Stimulated activated CD8-positive, alpha-beta memory T cell treated with anti-CD3 and anti-CD28 coated beads, Interleukin-7, amount 100 ng/mL, for 4 hours (primary cell): ENCODE measurements at regions not wholly inside any gene's neighbourhood (a gene's known extent, or its start where the extent isn't known, plus 50 kb on each side); places are given as distances from the start of the nearest gene placed in this dataset.
"Not testable (repeated sequence)": the region's sequence is repeated elsewhere in the genome, so short reads cannot be mapped to it uniquely, and the experiment has no call there.

Experiments
- DNase-seq, 2 donors: peaks; one replicate each; pipeline ENCODE4 v3.0.0-alpha.2; 2020; ENCODE audit warnings: low read depth in 2 of 2

DNA sequence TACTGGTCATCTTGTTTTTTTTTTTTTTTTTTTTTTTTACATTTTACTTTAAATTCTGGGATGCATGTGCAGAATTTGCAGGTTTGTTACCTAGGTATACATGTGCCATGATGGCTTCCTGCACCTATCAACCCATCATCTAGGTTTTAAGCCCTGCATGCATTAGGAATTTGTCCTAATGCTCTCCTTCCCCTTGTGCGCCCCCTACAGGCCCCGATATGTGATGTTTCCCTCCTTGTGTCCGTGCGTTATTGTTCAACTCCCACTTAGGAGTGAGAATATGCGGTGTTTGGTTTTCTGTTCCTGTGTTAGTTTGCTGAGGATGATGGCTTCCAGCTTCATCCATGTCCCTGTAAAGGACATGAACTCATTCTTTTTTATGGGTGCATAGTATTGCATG lies 249.6 kb upstream of the SLC16A7 start:
- not testable (repeated sequence) for DNase-seq

DNA sequence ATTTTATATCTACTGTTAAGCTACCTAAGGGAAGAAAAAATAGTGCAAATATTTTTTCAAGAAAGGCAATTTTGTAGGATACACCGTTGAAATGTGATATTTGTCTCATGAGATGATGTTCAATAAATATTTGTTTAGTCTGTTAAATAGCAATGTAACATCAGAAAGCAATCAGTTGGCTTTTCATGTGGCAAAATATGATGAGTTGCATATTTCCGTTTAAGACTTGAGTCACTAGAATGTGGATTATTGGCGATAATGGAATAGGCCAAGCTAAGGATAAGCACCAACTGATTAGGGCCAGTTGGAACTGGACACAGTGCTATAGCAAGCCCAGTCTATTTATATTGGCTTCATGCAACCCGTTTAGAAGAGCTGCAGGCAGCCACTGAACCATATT lies 250.4 kb upstream of the SLC16A7 start:
- no peak for DNase-seq

DNA sequence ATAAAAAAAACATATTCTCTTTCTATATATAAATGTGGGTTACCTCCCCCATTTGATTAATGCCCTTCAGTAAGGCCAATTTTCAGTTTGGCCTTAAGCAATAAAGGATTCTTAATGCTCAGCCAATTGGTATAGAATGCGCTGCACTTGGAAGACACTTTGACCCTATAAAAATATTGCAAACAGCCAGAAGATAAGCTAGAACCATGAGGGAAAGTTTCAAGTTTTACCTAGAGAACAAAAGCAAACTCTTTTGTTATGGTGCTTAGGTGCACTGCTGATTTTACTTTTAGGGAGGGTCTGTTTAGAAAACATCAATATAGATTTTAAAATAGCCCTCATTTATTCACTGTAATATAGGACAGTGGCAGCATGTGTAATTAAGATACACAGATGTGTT lies 251.6 kb upstream of the SLC16A7 start:
- no peak for DNase-seq

DNA sequence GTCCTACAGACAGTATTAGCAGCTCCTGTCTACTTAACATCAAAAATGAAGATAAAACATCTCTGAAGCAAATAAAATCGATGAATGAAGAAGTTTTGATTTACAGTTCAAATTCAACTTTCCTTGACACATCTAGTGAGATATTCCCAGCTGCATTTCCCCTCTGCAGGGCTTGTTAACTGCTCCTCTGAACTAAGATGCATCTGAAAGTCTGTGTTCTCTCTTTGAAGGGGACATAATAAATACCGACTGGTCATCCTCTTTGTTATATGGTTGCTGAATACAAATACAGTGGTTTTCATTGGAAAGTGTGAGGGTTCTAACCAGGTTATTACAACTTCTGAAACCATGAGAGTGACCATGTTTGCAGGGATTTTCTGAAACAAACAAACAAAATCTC lies 266.4 kb upstream of the SLC16A7 start:
- DNase-seq = no peak

DNA sequence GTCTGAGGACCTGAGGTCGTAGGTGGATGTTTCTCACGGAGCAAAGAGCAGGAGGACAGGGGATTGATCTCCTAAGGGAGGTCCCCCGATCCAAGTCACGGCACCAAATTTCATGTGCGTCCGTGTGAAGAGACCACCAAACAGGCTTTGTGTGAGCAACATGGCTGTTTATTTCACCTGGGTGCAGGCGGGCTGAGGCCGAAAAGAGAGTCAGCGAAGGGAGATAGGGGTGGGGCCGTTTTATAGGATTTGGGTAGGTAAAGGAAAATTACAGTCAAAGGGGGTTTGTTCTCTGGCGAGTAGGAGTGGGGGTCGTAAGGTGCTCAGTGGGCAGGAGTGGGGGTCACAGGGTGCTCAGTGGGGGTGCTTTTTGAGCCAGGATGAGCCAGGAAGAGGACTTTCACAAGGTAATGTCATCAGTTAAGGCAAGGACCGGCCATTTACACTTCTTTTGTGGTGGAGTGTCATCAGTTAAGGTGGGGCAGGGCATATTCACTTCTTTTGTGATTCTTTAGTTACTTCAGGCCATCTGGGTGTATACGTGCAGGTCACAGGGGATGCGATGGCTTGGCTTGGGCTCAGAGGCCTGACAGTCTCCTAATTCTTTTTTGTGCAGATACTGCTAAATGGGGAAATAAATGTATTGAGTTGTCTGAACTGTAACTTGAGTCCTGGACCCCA lies 267.3 kb upstream of the SLC16A7 start:
- not testable (repeated sequence) for DNase-seq

DNA sequence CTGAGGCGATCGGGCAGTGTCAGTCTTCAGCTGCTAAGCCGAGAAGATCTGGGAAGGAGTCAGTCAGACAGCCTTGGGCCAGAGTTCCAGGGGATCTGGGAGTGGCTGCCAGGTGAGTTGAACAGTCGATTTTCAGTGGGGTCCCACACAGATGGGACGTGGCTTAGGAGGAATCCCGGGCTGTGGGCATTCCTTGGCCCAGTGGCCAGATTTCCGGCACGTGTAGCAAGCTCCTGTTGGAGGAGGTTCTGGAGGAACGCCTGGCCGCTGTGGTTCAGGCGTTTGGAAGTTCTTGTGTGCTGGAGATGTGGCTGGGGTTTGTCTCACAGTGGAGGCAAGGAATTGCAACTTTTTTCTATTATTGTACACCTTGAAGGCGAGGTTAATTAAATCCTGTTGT lies 269.4 kb upstream of the SLC16A7 start:
- not testable (repeated sequence) for DNase-seq

DNA sequence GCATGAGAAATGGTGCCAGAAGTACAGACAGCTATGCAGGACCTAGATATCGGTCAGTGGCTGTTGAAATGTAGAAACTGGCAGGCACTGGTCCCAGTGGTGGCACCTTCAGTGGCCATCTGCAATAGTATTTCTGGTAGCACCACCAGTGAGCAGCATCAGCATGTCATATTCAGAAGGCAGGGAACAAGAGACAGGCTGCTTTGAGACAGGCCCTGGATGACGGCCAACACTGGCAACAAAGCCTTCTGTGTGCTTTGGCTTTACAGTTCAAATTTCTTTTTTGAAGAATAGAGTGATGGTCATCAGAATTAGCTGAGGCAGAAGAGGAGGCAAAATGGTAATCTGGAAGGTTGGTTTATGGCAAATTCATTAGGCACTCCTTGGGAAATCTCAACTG lies 273.4 kb upstream of the SLC16A7 start:
- no peak for DNase-seq

DNA sequence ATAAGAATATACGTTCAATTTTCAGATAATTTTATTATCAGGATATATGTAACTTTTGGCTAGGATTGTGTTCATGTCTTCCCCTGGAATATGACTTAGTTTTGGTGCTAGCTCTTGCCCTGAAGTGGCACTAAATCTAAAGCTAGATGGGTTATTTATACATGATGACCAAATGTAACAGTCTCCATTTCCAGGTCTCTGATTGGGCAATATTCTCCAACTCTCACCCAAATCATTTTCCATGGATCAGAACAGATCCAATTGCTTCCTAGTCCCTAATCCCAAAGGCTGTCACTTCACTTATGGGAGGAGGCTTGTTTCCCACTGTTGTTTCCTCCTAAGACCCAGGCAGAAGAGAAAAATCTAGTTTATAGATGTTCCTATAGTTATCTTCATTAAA lies 274.6 kb upstream of the SLC16A7 start:
- DNase-seq = no peak

DNA sequence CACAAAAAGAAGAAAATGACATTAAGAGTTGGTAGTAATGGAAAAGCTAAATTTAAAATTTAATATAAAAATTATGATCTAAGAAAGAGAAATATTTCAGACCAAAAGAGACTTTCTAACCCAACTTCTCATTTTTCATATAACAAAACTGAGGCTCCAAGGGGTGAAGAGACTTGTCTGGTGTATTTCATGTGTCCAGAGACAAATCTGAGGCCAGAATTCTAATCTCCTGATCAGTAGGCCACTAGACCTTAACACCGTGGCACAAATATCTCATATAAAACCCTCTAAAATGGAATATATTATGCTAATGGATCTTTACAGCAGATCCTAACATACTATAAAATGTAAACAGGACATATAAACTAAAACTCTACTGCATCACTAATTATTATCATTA lies 275.7 kb upstream of the SLC16A7 start:
- DNase-seq = no peak

DNA sequence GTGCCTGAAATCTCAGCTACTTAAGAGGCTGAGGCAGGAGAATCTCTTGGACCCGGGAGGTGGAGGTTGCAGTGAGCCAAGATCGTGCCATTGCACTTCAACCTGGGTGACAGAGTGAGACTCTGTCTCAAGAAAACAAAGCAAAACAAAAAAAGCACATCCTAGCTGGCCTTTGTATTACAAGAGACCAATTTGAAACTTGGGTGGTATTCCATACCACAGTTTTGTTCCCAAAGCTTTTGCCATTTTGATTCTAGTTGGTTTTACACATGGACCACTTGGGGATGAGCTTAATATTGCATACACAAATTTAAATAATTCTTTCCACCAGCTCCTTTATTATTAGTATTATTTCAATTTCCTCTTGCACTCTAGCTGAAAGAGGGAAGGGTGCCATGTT lies 276.9 kb upstream of the SLC16A7 start:
- no peak for DNase-seq

DNA sequence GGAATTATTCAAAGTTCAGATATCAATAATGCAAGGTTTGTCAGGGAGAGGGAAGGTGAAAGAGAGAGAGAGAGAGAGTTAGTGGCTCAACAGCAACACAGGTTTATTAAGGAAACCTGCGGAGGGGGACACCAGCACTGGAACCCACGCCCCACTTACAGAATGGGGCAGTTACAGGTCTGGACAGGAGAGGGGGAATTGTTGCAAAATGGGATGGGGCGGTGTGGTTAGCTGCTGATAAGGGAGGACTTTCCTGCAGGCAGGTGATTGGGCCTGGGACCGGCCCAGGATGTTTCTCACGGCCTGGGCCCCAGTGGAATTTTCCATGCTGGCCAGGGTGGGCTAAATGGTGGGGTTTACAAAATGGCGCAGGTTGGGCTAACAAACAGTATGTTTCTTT lies 278.2 kb upstream of the SLC16A7 start:
- DNase-seq = no peak

DNA sequence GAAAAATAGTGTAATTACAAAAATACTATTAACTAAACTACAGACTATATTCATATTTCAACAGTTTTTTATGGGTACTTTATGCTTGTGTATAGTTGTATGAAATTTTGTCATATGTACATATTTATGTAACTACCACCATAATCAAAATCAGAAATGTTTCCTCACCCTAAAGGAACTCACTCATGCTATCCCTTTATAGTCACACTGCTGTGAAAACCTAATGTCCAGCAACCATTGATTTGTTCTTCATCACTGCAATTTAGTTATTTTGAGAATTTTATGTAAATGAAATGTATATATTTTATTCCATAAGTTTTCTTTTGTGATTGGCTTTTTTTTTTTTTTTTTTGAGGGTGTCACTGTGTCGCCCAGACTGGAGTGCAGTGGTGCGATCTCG lies 278.9 kb upstream of the SLC16A7 start:
- no peak for DNase-seq

DNA sequence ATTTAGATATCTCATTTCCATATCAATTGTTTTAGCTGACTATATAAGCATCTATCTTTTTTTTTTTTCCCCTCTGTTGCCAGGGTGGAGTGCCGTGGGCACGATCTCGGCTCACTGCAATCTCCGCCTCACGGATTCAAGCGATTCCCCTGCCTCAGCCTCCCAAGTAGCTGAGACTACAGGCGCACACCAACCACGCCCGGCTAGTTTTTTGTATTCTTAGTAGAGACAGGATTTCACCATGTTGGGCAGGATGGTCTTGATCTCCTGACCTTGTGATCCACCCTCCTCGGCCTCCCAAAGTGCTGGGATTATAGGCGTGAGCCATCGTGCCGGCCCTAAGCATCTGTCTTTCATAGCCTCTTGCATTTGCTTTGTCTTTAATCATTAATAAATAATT lies 279.5 kb upstream of the SLC16A7 start:
- DNase-seq = not testable (repeated sequence)

DNA sequence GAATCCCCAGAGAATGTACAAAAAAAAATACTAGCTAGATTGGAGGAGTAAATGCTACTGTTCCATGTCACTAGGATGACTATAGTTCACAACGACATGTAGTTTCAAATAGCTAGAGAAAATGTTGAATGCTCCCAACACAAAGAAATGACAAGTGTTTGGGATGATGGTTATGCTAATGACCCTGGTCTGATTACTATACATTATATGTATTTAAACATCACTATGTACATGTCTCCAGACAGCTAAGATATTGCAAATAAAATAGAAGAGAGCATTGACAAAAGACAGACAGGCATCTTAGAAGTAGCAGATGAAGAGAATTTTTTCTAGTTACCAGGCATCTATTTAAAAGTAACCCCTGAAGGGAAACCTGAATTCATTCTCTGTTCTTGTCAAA lies 281.6 kb upstream of the SLC16A7 start:
- DNase-seq = no peak

DNA sequence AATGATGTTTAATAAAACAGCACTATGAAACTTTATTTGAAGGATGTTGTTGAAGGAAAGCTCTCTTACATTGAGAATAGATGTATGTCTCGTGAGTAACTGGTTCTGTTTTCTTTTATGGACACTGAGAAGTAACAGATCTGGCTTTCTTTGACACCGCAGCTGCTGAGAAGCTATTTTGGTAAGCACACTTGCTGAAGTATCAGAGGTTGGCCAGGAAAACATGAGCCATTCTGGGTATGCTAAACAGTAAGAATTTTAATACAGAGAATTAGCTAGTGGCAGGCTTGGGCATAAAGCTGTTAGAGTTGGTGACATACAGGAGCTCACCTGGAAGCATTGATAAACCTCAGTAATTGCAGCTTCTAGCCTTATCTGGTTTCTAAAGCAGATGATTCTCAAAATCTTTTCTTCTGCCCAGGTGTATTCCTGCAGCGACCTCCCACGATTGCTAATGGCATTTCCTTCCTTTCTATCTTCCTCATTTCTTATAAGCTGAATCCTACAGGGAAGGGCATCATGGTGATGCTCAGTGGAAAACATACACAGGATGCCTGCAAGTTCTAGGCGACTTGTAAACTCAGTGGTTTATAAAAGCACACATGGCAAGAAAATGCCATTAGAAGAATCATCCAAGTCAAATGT lies 291.6 kb upstream of the SLC16A7 start:
- no peak for DNase-seq

DNA sequence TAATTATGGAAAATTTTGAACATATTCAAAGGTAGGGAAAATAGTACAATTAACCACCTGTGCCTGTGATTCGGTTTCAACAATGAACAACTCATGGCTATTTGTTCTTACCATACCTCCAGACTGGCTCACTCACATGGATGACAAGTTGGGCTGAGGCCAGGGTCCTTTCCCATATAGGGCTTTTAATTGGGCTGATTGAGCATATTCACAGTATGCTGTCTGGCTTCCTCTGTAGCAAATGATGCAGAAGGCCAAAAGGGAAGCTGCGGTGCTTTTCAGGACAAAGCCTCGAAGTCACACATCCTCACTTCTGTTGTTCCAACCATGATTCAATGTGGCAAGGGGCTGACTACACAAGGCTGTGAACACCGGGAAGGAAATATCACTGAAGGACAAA lies 297.5 kb upstream of the SLC16A7 start:
- no peak for DNase-seq

DNA sequence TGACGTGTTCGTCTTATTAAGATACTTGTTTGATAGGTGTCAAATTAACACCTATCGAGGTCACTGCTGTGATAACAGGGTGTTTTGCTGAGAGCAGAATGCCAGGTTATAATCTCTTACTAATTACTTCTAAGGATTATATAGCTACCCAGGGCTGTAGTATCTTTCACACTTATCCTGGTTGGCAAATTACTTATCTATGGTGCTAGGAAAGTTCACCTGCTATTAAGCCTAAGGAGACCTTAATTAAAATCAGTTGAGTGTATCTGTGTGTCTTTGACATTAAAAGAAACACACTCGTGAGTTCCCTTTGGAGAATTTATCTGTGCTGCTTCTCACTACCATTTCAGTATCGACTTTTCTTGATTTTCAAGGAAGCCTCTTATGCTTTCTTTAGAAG lies 301.6 kb upstream of the SLC16A7 start:
- DNase-seq = no peak

DNA sequence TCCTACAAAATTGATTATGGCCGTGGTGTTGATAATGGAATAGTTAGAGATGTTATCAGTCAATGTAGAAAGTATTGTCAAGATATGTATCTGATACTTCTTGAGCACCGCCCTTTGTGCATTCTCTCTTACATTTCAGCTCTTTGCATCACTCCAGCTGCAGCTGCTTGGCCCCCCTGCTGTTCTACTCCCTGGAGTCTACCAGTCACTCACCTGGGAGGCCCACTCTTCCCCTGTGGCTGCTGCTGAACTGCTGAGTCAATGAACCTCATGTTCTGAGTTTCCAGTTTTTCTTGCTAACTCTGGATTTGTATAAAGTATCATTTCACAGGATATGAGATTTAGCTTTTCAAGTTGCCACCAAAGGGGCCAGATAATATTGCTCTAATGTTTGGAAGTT lies 312.8 kb upstream of the SLC16A7 start:
- no peak for DNase-seq

DNA sequence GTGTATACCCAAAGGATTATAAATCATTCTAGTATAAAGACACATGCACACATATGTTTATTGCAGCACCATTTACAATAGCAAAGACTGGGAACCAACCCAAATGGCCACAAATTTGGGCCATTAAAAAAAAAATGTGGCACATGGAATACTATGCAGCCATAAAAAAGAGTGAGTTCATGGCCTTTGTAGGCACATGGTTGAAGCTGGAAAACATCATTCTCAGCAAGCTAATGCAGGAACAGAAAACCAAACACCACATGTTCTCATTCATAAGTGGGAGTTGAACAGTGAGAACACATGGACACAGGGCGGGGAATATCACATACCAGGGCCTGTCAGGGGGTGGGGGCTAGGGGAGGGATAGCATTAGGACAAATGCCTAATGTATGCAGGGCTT lies 322.3 kb upstream of the SLC16A7 start:
- DNase-seq = not testable (repeated sequence)

DNA sequence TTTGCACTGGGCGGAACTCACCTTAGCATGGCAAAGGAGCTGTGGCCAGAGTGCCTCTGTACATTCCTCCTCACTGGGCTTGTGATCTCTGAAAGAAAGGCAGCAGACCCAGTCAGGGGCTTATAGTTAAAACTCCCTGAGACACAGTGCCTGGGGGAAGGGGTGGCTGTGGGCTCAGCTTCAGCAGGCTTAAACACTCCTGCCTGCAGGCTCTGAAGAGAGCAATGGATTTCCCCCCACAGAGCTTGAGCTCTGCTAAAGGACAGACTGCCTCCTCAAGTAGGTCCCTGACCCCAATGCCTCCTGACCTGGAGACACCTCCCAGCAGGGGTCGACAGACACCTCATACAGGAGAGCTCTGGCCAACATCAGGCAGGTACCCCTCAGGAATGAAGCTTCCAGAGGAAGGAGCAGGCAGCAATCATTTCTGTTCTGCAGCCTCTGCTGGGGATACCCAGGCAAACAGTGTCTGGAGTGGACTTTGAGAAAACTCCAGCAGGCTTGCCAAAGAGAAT lies 327.5 kb upstream of the SLC16A7 start:
- DNase-seq = no peak

DNA sequence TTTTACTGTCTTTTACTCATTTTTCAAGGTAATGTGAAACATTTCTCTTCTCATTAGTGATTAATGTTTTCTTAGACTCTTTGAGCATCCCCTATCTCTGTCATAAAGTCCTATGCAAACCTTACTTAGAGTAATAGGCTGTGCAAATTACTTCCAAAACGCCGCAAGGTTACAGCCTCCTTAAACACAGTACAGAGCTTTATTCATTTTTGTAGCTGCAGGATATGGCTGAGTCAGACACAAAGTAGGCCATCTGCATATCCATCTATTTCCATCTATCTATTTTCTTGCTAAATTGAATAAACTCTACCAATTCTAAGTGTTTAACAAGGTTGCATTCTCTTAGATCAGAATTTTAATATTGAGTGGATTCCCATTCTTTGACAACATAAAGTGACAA lies 335.6 kb upstream of the SLC16A7 start:
- no peak for DNase-seq

DNA sequence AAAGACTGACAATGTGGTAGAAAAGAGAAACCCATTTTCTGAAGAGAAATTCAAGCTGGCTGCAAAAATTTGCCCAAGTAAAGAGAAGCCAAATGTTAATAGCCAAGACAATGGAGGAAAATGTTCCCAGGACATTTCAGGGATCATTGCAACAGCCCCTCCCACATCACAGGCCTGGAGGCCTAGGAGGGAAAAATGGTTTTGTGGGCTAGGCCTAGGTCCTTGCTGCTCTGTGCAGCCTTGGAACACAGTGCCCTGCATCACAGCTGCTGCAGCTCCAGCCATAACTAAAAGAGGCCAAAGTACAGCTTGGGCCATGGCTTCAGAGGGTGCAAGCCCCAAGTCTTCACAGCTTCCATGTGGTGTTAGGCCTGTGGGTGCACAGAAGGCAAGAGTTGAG lies 332.4 kb upstream of the LRIG3 start:
- DNase-seq = no peak

DNA sequence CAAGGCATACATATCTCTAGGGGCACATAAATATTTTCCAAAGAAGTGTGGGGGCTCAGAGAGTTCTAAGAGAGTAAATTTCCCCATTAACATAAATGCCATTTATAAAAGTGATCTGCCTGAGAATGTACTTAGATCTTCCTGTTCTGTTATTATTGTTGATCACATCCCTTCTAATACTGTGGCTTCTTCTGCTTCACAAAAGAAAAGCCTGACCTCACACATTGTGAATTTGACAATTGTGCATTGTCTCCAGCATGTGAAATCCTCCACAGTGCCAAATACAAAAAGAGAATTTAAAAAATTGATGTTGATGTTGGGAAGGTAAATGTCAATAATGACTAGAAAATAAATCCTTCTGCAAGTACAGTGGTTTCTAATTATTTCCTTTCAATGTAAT lies 330.5 kb upstream of the LRIG3 start:
- no peak for DNase-seq

DNA sequence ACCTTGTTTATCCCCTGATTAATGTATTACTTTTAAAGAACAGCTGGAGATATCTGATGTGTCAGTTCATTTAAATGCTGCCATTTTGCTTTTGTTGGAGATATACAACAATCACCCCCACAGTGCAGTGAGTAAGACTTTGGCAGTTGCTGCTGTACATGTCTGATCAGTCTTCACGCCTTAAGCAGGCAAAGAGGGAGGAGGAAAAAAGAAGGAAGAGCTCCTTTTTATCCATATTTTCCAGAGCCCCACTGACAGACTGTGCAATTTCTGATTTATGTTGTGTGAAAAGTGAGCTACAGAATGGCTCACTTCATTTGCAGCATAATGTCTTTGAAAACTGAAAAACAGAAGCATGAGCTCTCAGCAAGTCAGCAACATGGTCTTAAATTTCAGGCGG lies 319.7 kb upstream of the LRIG3 start:
- DNase-seq = no peak
